CD4-positive, alpha-beta T cell (primary cell): ENCODE measurements at regions not wholly inside any gene's neighbourhood (a gene's known extent, or its start where the extent isn't known, plus 50 kb on each side); places are given as distances from the start of the nearest gene placed in this dataset.
"Not testable (repeated sequence)": the region's sequence is repeated elsewhere in the genome, so short reads cannot be mapped to it uniquely, and the experiment has no call there.

Source experiments
- ATAC-seq: fragments of 200-7000 bp; cut with Tn5 transposase; one replicate; pipeline ENCODE4 v1.10.0; 2022; ENCODE audit warnings: mild to moderate bottlenecking; ENCODE audit not compliant: poor library complexity
- CTCF ChIA-PET: fragments of 350-600 bp; sonication (Branson Sonifier 250); formaldehyde crosslinking; loops from one replicate; lab custom pipeline; 2021; ENCODE audit warnings: antibody characterized with exemption, inconsistent platforms; lab: Charles Lee
- POLR2A ChIA-PET: fragments of 350-600 bp; sonication (Branson Sonifier 250); formaldehyde crosslinking; loops from one replicate; lab custom pipeline; 2021; ENCODE audit warnings: antibody characterized with exemption, inconsistent platforms; lab: Charles Lee
- DNase-seq, 14 experiments: peaks; one replicate each; pipeline ENCODE4 v3.0.0-alpha.2; 2013 to 2020; ENCODE audit warnings: mixed read lengths in 2 of 14
- H3K27ac ChIP-seq, 2 donors: one replicate each; pipeline versions ENCODE4 v1.5.1 to v1.7.0; 2013; ENCODE audit warnings: low read length in 2 of 2, low read depth in 1 of 2, mild to moderate bottlenecking in 1 of 2
- H3K27me3 ChIP-seq, 2 experiments: 1 replicate in 1 of 2; 2 replicates in 1 of 2; pipeline versions ENCODE4 v1.6.1 to v1.7.0; 2013; ENCODE audit warnings: low read length in 2 of 2, control low read depth in 1 of 2, mild to moderate bottlenecking in 1 of 2, moderate library complexity in 1 of 2; ENCODE audit not compliant: insufficient read depth in 2 of 2, control insufficient read depth in 1 of 2
- H3K36me3 ChIP-seq: one replicate; pipeline ENCODE4 v1.6.1; 2013; ENCODE audit warnings: low read length, control low read depth; ENCODE audit not compliant: insufficient read depth
- H3K4me1 ChIP-seq: one replicate; pipeline ENCODE4 v1.6.1; 2013; ENCODE audit warnings: low read length, control low read depth; ENCODE audit not compliant: insufficient read depth
- H3K4me3 ChIP-seq: one replicate; pipeline ENCODE4 v1.5.1; 2013; ENCODE audit warnings: mild to moderate bottlenecking, low read length, moderate library complexity
- H3K9me3 ChIP-seq, 2 experiments: 1 replicate in 1 of 2; 2 replicates in 1 of 2; pipeline versions ENCODE4 v1.6.1 to v1.7.0; 2013; ENCODE audit warnings: low read length in 2 of 2, mild to moderate bottlenecking in 2 of 2, control low read depth in 1 of 2, moderate library complexity in 1 of 2; ENCODE audit not compliant: control insufficient read depth in 1 of 2, insufficient read depth in 1 of 2
- H3K27ac Mint-ChIP-seq: one replicate; pipeline ENCODE4 v1.8.0; 2020; ENCODE audit warnings: mixed read lengths
- H3K27me3 Mint-ChIP-seq: one replicate; pipeline ENCODE4 v1.8.0; 2021; ENCODE audit warnings: mixed read lengths
- H3K36me3 Mint-ChIP-seq: one replicate; pipeline ENCODE4 v1.8.0; 2021; ENCODE audit warnings: low read depth, mixed read lengths
- H3K4me1 Mint-ChIP-seq: one replicate; pipeline ENCODE4 v1.8.0; 2021; ENCODE audit warnings: low read depth, mixed read lengths
- H3K4me3 Mint-ChIP-seq: one replicate; pipeline ENCODE4 v1.8.0; 2020; ENCODE audit warnings: mild to moderate bottlenecking, mixed read lengths
- H3K9me3 Mint-ChIP-seq: one replicate; pipeline ENCODE4 v1.8.0; 2020; ENCODE audit warnings: mixed read lengths
- CTCF ChIP-seq: fragments of 200-600 bp; IDR thresholded peaks from one replicate; pipeline ENCODE4 v1.8.0; 2022; ENCODE audit warnings: antibody characterized with exemption, mild to moderate bottlenecking
- intact Hi-C, 2 experiments: fragments of 100-400 bp; cut with DNase I in 1 of 2; cut with micrococcal nuclease in 1 of 2; formaldehyde crosslinking; loops; one replicate each; pipeline versions ENCODE4 v1.15.1 to v1.9.0; 2023 to 2025; cut with DNase I, micrococcal nuclease

- Mint-ChIP-seq H3K36me3 (no peaks in the 10 kb centered on the region), H3K4me3 (no peak overlapping the region), H3K9me3 (peaks cover 2% of the 10 kb centered on the region), H3K4me1 (no peaks in the 10 kb centered on the region), H3K27me3 (no peaks in the 10 kb centered on the region), H3K27ac (no peak overlapping the region)
- no peak overlapping the region for H3K4me3 ChIP-seq
- TF ChIP-seq CTCF = no peak
- CTCF ChIA-PET = no interaction called here
- no peak overlapping the region for H3K27ac ChIP-seq
- no peaks in the 10 kb centered on the region for H3K27me3 ChIP-seq
- POLR2A ChIA-PET = no interaction called here
- no peaks in the 10 kb centered on the region for H3K4me1 ChIP-seq
- H3K36me3 ChIP-seq = no peaks in the 10 kb centered on the region
- intact Hi-C loops = no loop called here
- peaks cover 0 to 7% of the 10 kb centered on the region in 2 experiments for H3K9me3 ChIP-seq
- DNase-seq (no peak), ATAC-seq (no peak)
Observed at GRCh38 chr11:42819126-42819525, 492.7 kb upstream of the API5 start.

GRCh38 chr11:42822188-42822587 lies 489.6 kb upstream of the API5 start:
- H3K27ac ChIP-seq, H3K27me3 Mint-ChIP-seq, H3K4me3 Mint-ChIP-seq, intact Hi-C loops, H3K9me3 Mint-ChIP-seq, H3K36me3 ChIP-seq, H3K27me3 ChIP-seq, H3K36me3 Mint-ChIP-seq, H3K9me3 ChIP-seq, H3K4me1 ChIP-seq, ATAC-seq, DNase-seq, H3K4me3 ChIP-seq, H3K4me1 Mint-ChIP-seq, POLR2A ChIA-PET, H3K27ac Mint-ChIP-seq: not testable (repeated sequence)
- CTCF ChIA-PET = interaction anchor here (0.7 kb wide), 1 partner anchor 10 kb away, joined by 3 read pairs; no protein-coding TSS in a partner anchor

- Histone ChIP-seq H3K36me3 (no peaks in the 10 kb centered on the region), H3K4me3 (no peak overlapping the region), H3K27me3 (no peaks in the 10 kb centered on the region), H3K9me3 (peaks cover 0 to 7% of the 10 kb centered on the region in 2 experiments), H3K4me1 (no peaks in the 10 kb centered on the region), H3K27ac (no peak overlapping the region)
- Mint-ChIP-seq H3K9me3 (peaks cover 4% of the 10 kb centered on the region), H3K4me1 (no peaks in the 10 kb centered on the region), H3K36me3 (no peaks in the 10 kb centered on the region), H3K27ac (no peak overlapping the region), H3K4me3 (no peak overlapping the region), H3K27me3 (no peaks in the 10 kb centered on the region)
- TF ChIP-seq CTCF = no peak
- DNase-seq (no peak), ATAC-seq (no peak)
- intact Hi-C loops = no loop called here
- CTCF ChIA-PET = no interaction called here
- POLR2A ChIA-PET = no interaction called here
Observed at GRCh38 chr11:42823546-42823945, 488.2 kb upstream of the API5 start.

- no peak for TF ChIP-seq CTCF
- POLR2A ChIA-PET = no interaction called here
- CTCF ChIA-PET = no interaction called here
- ATAC-seq (no peak), DNase-seq (no peak)
- Histone ChIP-seq H3K4me3 (no peak overlapping the region), H3K27me3 (no peaks in the 10 kb centered on the region), H3K9me3 (peaks cover 0 to 7% of the 10 kb centered on the region in 2 experiments), H3K4me1 (no peaks in the 10 kb centered on the region), H3K27ac (no peak overlapping the region), H3K36me3 (no peaks in the 10 kb centered on the region)
- Mint-ChIP-seq H3K4me1 (no peaks in the 10 kb centered on the region), H3K9me3 (peaks cover 4% of the 10 kb centered on the region), H3K27ac (no peak overlapping the region), H3K36me3 (no peaks in the 10 kb centered on the region), H3K4me3 (no peak overlapping the region), H3K27me3 (no peaks in the 10 kb centered on the region)
- intact Hi-C loops = no loop called here
Observed at GRCh38 chr11:42824067-42824466, 487.7 kb upstream of the API5 start.
